ENCODE measurements at regions not wholly inside any gene's neighbourhood (a gene's known extent, or its start where the extent isn't known, plus 50 kb on each side); places are given as distances from the start of the nearest gene placed in this dataset.
"Not testable (repeated sequence)": the region's sequence is repeated elsewhere in the genome, so short reads cannot be mapped to it uniquely, and the experiment has no call there.

GRCh38 chr6:155630085-155630484 lies 174.4 kb upstream of the NOX3 start:
- DNase-seq = no peak

- no peak for DNase-seq
These were observed 174.0 kb upstream of the NOX3 start for GRCh38 chr6:155629652-155630051.

- DNase-seq = no peak
These were observed 172.7 kb upstream of the NOX3 start for GRCh38 chr6:155628306-155628705.

DNA sequence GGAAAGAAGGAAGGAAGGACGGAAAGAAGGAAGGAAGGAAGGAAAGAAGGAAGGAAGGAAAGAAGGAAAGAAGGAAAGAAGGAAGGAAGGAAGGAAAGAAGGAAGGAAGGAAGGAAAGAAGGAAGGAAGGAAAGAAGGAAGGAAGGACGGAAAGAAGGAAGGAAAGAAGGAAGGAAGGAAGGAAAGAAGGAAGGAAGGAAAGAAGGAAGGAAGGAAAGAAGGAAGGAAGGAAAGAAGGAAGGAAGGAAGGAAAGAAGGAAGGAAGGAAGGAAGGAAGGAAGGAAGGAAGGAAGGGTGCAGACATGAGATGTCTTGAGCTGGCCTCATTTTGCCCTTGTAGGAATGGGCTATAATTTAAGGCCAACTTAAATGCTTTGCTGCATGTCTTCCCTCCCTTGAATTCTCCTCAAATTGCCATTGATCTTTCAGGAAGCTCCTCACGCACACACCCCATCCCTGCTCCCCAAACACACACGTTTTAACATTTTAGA lies 172.1 kb upstream of the NOX3 start:
- not testable (repeated sequence) for DNase-seq

- no peak for DNase-seq
These were observed 168.0 kb upstream of the NOX3 start for GRCh38 chr6:155623450-155624178.

DNA sequence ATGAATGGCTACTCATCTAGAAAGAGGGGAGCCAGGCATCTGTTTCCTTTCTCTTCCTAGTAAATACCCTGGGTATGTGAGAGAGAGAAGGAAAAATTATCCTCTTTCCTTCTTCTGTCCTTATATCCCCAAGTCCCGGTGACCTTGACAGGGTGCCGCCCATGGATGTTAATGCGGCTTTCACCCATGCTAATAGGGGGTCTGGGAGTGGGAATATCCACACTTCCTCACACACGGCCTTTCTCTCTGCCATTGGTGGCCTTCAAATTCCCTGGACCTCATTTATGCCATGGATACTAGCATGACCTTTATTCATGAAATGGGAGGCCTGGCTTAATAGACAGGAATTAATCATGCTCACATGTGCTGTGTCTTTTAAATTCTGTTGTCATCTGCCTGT lies 159.0 kb upstream of the NOX3 start:
- no peak for DNase-seq

DNA sequence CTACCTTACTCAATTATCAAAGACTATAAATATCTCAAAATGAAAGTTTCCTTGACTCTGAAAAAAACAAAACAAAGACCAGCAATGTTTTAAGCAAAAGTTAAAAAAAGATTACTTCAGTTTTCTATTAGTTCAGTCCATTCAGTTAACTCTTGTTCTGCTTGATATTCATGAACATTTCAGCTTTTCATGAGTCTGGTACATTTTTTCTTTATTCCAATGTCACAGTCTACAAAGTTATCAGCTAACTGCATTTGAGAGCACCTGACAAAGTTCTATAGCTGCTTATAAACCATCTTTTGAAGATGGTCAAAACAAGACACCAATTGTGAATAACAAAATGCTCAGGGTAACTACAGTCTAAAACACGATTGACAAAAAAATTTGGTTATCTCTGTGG lies 156.1 kb upstream of the NOX3 start:
- DNase-seq = no peak

DNA sequence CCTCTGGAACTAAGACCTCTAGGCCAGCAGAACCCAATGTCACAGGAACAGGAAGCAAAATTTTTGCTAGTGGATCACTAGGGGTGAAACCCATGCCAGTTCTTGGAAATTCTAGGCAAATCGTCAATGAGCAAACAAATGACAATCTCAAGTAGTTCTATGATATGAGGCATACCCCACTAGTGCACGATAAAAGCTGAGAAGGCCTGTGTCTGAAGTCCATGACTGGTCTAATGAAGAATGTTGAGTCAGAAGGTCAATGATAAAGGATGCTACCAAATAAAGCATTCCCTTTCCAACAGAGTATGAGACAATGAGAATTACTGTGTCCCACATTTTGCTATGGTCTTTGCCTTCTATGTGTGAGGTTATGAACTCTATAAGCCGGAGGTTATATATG lies 149.4 kb upstream of the NOX3 start:
- DNase-seq = no peak

DNA sequence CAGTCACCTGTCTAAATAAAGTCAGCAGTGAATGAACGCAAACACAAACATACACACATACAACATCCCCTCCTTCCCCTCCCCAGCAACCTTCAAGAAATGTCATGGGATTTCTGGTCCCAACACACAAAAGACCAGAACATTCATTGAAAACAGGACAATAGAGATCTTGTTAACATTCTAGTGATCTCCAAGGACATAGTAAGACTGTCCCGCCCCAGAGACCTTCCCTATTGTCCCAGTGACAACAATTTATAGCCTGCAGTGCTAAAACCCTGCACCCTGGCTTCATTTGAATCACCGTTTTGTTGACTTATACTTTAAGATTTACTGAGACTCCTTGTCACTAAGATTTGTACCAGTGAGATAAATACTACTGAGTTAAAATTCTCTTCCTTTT lies 143.9 kb upstream of the NOX3 start:
- DNase-seq = no peak

DNA sequence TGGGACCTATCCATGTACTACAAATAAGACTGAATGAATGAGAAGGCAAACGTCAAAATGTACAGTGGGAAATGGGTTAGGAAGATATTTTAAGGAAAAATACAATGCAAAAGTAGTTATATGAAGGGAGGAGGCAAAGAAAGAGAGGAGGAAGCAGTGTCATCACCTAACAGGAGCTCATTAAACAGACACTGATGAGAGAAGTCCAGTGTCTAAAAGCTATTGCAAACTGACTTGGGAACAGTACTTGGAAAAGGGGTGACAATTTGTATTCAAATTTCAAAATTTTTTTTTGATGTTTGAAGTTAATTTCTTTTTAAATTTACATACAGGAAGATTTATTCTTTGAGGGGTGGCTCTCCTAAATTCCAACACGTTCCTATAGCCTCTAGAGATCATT lies 143.5 kb upstream of the NOX3 start:
- DNase-seq = no peak

- no peak for DNase-seq
These were observed 139.6 kb upstream of the NOX3 start for GRCh38 chr6:155595284-155595683.

- no peak for DNase-seq
These were observed 136.1 kb upstream of the NOX3 start for GRCh38 chr6:155591741-155592140.

- no peak for DNase-seq
These were observed 133.6 kb upstream of the NOX3 start for GRCh38 chr6:155589190-155589589.

- no peak for DNase-seq
These were observed 132.2 kb upstream of the NOX3 start for GRCh38 chr6:155587817-155588216.

- no peak for DNase-seq
These were observed 130.5 kb upstream of the NOX3 start for GRCh38 chr6:155586090-155586489.

DNA sequence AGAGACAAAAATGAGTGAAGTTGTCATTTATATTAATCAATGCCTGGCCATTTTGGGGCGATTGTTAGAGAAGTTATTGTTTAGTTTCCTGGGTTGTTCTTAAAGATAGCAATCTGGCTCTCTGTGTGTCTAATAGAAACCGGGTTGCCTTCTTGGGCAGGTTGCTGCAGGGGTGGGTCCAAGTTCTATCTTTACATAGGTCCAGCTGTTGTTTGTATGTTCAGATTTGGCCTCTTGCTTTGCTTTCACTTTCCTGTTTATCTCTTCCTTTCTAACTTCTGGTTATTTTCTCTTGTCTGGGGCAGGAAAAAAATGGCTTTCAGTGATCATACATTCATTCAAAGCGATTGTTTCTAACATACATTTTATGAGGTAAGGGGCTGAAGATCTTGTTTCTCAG lies 128.4 kb upstream of the NOX3 start:
- no peak for DNase-seq

DNA sequence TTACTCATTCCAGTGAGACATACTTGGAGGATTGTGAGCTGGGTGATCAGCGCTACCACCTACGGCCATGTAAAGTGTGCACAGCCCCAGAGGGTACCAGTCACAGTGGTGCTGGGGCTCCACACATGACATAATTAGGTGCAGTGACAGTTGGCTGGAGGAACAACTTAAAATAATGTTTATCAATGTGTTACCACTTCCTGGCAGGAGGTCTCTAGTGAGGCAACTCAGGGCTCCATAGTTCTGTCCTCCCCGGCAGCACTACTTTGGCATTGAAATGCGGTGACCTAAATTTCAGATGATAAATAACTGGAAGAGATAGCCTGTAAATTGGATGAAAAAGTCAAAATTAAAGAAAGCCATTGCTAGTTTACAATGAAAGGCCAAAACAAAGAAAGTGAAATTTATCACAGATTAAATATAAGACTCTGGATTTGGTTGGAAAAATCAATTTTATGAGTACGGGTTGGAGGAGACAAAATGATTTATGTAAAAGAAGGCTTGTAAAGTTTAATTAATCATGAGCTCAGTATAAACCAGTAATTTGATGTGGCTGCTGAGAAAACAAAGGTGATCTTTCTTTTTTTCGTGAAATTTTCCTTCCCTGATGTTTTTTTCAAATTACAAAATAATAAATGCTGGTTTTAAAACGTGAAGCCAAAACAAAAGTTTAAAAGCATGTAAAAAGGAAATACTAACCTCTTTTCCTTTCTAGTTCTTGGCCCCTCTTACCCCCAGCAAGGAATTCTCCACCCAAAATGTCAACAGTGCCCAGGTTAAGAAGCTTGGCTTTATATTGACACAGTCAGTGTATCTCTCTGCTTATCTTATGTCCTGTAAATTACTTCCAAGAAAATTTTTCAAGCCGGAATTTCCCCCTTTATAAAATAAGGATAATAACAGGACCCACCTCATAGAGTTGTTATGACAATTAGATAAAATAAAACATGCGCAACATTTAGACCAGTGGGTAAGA lies 126.7 kb upstream of the NOX3 start:
- DNase-seq = no peak

DNA sequence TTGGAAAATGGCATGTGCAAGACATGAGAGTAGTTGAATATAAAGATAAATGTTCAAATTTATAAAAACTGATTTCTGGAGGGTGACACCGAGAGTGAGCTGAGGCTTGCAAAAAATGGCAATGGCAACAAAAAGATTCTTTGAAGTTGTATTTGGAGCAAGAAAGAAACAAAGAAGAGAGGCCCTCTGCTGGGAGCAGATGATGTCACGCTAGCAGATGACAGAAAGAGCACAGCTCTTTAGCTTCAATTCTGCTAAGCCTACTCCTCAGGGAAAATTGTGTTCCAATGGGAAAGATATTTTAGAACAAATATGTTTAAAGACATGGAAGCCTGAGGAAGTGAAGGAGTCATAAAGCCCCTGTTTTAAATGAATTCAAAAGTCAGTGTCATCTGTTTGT lies 125.3 kb upstream of the NOX3 start:
- no peak for DNase-seq

GRCh38 chr6:155578251-155578650 lies 122.6 kb upstream of the NOX3 start:
- DNase-seq = no peak

- DNase-seq = no peak
These were observed 106.3 kb upstream of the NOX3 start for GRCh38 chr6:155561966-155562364.

DNA sequence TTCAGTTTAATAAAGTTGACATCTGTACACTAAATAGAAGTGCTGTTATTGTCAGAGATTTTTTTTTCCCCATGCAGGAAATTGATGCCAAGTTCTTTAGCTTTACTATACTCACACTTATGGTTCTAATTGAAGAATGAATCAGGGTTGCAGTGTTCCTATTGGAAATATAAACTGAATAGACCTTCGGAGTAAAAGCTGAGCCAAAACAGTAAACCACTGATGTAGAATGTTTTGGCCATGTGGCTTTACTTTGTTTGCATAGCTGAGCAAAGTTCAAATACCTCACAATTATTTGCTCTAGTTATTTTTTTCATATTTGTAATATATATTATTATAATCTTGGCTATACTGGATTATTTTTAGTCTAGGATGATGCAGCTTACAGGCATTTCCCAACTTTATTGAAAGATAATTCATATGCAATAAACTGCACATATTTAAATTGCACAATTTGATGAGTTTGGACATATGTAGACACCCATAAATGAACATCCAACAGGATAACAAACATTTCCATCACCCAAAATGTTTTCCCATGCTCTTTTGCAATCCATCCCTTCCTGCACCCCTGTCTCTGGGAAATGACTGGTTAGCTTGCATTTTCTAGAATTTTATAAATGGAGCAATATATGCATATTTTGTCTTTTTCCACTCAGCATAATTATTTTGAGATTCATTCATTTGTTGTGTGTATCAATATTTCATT lies 105.8 kb upstream of the NOX3 start:
- no peak for DNase-seq

DNA sequence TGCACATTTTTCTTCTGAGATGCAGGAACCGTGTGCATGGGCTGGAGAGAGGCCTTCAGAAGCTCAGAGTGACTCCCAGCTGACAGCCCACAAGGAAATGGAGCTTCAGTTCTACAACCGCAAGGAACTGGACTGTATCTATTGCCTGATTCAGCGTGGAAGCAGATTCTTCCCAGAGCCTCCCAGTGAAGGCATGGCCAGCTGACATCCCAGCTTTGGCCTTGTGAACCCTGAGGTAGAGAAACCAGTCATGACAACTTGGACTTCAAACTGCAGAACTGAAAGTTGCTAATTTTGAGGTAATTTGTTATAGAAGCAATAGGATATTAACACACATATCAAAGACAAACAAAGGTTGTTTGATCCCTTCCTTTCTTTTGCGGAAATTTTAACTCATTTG lies 94.3 kb upstream of the NOX3 start:
- DNase-seq = no peak
